Smooth muscle cell (in vitro differentiated cells): ENCODE measurements at regions not wholly inside any gene's neighbourhood (a gene's known extent, or its start where the extent isn't known, plus 50 kb on each side); places are given as distances from the start of the nearest gene placed in this dataset.

Experiments
- DNase-seq: peaks from one replicate; lab custom pipeline; 2025; ENCODE audit not compliant: unreplicated experiment; lab: John Stamatoyannopoulos, UW
- H2AFZ ChIP-seq: fragments of 200-600 bp; sonication (generic); 2 replicates; pipeline ENCODE4 v1.6.0; 2016; ENCODE audit warnings: antibody characterized with exemption, low read depth, mild to moderate bottlenecking
- H3F3A ChIP-seq: fragments of 200-600 bp; sonication (generic); 2 replicates; pipeline ENCODE4 v1.6.0; 2017; ENCODE audit warnings: antibody characterized with exemption, low read depth
- H3K27ac ChIP-seq: fragments of 200-600 bp; sonication (generic); 2 replicates; pipeline ENCODE4 v1.5.1; 2016; ENCODE audit warnings: low read depth, mild to moderate bottlenecking
- H3K27me3 ChIP-seq: fragments of 200-600 bp; sonication (generic); 2 replicates; pipeline ENCODE4 v1.6.1; 2016; ENCODE audit warnings: low read depth, mild to moderate bottlenecking
- H3K36me3 ChIP-seq: fragments of 200-600 bp; sonication (generic); 2 replicates; pipeline ENCODE4 v1.5.1; 2016; ENCODE audit warnings: low read depth
- H3K4me1 ChIP-seq: fragments of 200-600 bp; sonication (generic); 2 replicates; pipeline ENCODE4 v1.5.1; 2016; ENCODE audit warnings: low read depth
- H3K4me2 ChIP-seq: fragments of 200-600 bp; sonication (generic); 2 replicates; pipeline ENCODE4 v1.6.0; 2016; ENCODE audit warnings: mild to moderate bottlenecking
- H3K4me3 ChIP-seq: fragments of 200-600 bp; sonication (generic); 2 replicates; pipeline ENCODE4 v1.5.1; 2016; ENCODE audit warnings: mild to moderate bottlenecking
- H3K79me2 ChIP-seq: fragments of 200-600 bp; sonication (generic); 2 replicates; pipeline ENCODE4 v1.6.0; 2016; ENCODE audit warnings: low read depth, mild to moderate bottlenecking
- H3K9ac ChIP-seq: fragments of 200-600 bp; sonication (generic); 2 replicates; pipeline ENCODE4 v1.6.0; 2016; ENCODE audit warnings: low read depth
- H3K9me3 ChIP-seq: fragments of 200-600 bp; sonication (generic); replicated peaks from 2 replicates; pipeline ENCODE4 v1.5.1; 2016; ENCODE audit warnings: low read depth
- H4K20me1 ChIP-seq: fragments of 200-600 bp; sonication (generic); 2 replicates; pipeline ENCODE4 v1.6.0; 2016; ENCODE audit warnings: low read depth
- WGBS: methylation state at CpG from one replicate; pipeline ENCODE4 v1.1.7; 2016; ENCODE audit warnings: low lambda C conversion rate; 5-methylcytosine and 5-hydroxymethylcytosine counted together
- TF ChIP-seq, protein P1 (sequence below): fragments of 200-600 bp; sonication (generic); IDR thresholded peaks from 2 replicates; pipeline ENCODE4 v1.5.1; 2017; ENCODE audit warnings: borderline replicate concordance, mild to moderate bottlenecking, antibody characterized with exemption; ENCODE audit not compliant: insufficient read depth, poor library complexity, severe bottlenecking

GRCh38 chr2:120593921-120594686, 141.6 kb upstream of the GLI2 start:
- Histone ChIP-seq H3K4me1 (peaks cover 12% of the 10 kb centered on the region), H3K79me2 (no peaks in the 10 kb centered on the region), H3K9me3 (no peaks in the 10 kb centered on the region), H3K9ac (no peak overlapping the region), H4K20me1 (no peaks in the 10 kb centered on the region), H3K4me2 (no peak overlapping the region), H2AFZ (no peak overlapping the region), H3K27me3 (peaks cover 7% of the 10 kb centered on the region), H3F3A (peaks cover 6% of the 10 kb centered on the region), H3K36me3 (no peaks in the 10 kb centered on the region), H3K4me3 (no peak overlapping the region), H3K27ac (no peak overlapping the region)
- DNase-seq = no peak
- TF ChIP-seq, protein P1, sequence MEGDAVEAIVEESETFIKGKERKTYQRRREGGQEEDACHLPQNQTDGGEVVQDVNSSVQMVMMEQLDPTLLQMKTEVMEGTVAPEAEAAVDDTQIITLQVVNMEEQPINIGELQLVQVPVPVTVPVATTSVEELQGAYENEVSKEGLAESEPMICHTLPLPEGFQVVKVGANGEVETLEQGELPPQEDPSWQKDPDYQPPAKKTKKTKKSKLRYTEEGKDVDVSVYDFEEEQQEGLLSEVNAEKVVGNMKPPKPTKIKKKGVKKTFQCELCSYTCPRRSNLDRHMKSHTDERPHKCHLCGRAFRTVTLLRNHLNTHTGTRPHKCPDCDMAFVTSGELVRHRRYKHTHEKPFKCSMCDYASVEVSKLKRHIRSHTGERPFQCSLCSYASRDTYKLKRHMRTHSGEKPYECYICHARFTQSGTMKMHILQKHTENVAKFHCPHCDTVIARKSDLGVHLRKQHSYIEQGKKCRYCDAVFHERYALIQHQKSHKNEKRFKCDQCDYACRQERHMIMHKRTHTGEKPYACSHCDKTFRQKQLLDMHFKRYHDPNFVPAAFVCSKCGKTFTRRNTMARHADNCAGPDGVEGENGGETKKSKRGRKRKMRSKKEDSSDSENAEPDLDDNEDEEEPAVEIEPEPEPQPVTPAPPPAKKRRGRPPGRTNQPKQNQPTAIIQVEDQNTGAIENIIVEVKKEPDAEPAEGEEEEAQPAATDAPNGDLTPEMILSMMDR = no peak
- WGBS = 86% methylated on average over 9 of the region's 9 CpGs

DNA sequence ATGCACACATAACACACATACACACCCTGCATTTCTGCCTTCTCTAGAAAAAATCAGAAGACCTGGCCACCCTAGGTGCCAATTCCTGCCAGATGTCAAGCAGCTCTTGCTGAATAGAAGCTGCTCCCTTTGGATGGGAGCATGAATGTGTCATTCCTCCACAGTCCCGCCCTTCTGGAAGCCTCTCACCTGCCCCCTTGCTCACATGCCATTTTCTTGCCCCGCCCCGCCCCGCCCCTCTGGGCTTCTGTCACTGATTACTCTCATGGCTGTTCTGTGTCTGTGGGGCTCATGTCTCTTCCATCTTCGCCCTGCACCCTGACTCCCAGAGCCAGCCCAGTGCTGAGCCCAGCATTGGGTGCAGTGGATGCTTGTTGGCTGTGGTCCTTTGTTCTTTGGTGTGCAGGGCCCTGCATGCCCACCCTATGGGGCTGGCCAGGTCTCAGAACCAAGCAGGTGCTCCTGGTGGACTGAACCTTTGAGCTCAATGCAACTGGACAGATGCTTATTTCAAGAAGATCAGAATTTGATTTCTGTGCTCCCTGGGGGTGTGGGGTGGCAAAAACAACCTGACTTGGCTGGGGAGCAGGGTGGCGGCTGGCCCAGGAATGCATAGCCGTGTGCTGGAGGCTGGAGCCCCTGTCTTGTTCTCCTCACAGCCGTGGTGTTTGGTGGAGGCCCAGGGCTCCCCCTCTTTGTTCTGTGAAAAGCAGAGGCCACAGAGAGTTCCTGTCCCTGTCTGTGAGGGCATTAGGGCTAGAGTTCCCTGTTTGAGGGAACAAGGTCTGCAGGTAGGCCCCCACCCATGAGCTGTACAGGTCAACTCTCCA, 140.6 kb upstream of the GLI2 start:
- Histone ChIP-seq H3K4me3 (no peak overlapping the region), H3K4me1 (peaks cover 12% of the 10 kb centered on the region), H3K36me3 (no peaks in the 10 kb centered on the region), H2AFZ (no peak overlapping the region), H3K27ac (no peak overlapping the region), H3K4me2 (no peak overlapping the region), H3K9me3 (no peaks in the 10 kb centered on the region), H3K79me2 (no peaks in the 10 kb centered on the region), H3F3A (no peaks in the 10 kb centered on the region), H3K9ac (no peak overlapping the region), H3K27me3 (peaks cover 7% of the 10 kb centered on the region), H4K20me1 (no peaks in the 10 kb centered on the region)
- TF ChIP-seq, protein P1 = no peak
- 69% methylated on average over 7 of the region's 8 CpGs for WGBS
- DNase-seq = no peak

DNA sequence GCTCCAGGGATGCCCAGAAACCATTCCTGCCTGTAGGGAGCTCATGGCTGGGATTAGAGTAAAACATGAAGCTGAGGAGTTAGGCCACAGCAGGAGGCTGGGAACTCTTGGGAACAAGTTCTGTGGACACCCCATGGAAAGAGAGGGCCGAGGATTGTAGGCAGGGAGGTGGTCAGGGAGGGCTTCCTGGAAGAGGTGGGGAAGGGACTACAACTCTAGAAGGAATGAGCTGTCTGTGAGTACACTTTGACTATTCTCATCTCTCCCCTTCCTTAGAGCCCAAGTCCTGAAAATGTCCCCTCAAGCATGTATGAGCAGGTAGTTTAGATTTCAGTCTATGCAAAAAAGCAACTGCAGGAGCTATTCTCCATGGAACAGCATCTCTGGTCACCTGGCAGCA, 139.9 kb upstream of the GLI2 start:
- Histone ChIP-seq H4K20me1 (no peaks in the 10 kb centered on the region), H3F3A (no peaks in the 10 kb centered on the region), H3K36me3 (no peaks in the 10 kb centered on the region), H3K4me3 (no peak overlapping the region), H3K9me3 (no peaks in the 10 kb centered on the region), H3K4me1 (peaks cover 12% of the 10 kb centered on the region), H2AFZ (no peak overlapping the region), H3K9ac (no peak overlapping the region), H3K4me2 (no peak overlapping the region), H3K27ac (no peak overlapping the region), H3K79me2 (no peaks in the 10 kb centered on the region), H3K27me3 (peaks cover 7% of the 10 kb centered on the region)
- 70% methylated on average over 1 of the region's 1 CpG for WGBS
- no peak for DNase-seq
- TF ChIP-seq, protein P1 = no peak
